Heart right ventricle (tissue), 16 donors: ENCODE measurements at regions not wholly inside any gene's neighbourhood (a gene's known extent, or its start where the extent isn't known, plus 50 kb on each side); places are given as distances from the start of the nearest gene placed in this dataset.

Experiments
- ATAC-seq, 8 donors: fragments of 200-7000 bp; cut with Tn5 transposase; one replicate each; pipeline ENCODE4 v1.9.1; 2020; ENCODE audit warnings: mild to moderate bottlenecking in 8 of 8, moderate library complexity in 8 of 8, moderate number of reproducible peaks in 1 of 8
- DNase-seq, 2 donors: peaks; one replicate each; pipeline ENCODE4 v3.0.0-alpha.2; 2020
- H3K27ac ChIP-seq, 10 donors: fragments of 200-600 bp; sonication (generic) in 2 of 10; one replicate each; pipeline versions ENCODE4 v1.5.0 to v1.8.0; 2020 to 2022; ENCODE audit warnings: mild to moderate bottlenecking in 3 of 10
- H3K27me3 ChIP-seq, 7 donors: fragments of 200-600 bp; one replicate each; pipeline ENCODE4 v1.8.0; 2021 to 2022; ENCODE audit warnings: mild to moderate bottlenecking in 2 of 7
- H3K36me3 ChIP-seq, 9 donors: fragments of 200-600 bp; sonication (generic) in 1 of 9; one replicate each; pipeline versions ENCODE4 v1.5.0 to v1.8.0; 2020 to 2022; ENCODE audit warnings: mild to moderate bottlenecking in 2 of 9
- H3K4me1 ChIP-seq, 9 donors: fragments of 200-600 bp; sonication (generic) in 1 of 9; one replicate each; pipeline versions ENCODE4 v1.5.0 to v1.8.0; 2020 to 2022; ENCODE audit warnings: mild to moderate bottlenecking in 4 of 9
- H3K4me3 ChIP-seq, 10 donors: fragments of 200-600 bp; sonication (generic) in 2 of 10; one replicate each; pipeline versions ENCODE4 v1.5.0 to v1.8.0; 2020 to 2022; ENCODE audit warnings: mild to moderate bottlenecking in 7 of 10, moderate library complexity in 2 of 10
- H3K9me3 ChIP-seq, 11 donors: fragments of 200-600 bp in 10 of 11; sonication (generic) in 2 of 11; one replicate each; pipeline versions ENCODE4 v1.5.0 to v1.8.0; 2013 to 2022; ENCODE audit warnings: mild to moderate bottlenecking in 2 of 11, control low read depth in 1 of 11, moderate library complexity in 1 of 11
- WGBS, 2 donors: extraction: QIAGEN DNeasy Blood & Tissue Kit; methylation state at CpG; one replicate each; pipeline ENCODE4 v1.1.7; 2013; ENCODE audit warnings: inconsistent platforms in 1 of 2; 5-methylcytosine and 5-hydroxymethylcytosine counted together
- intact Hi-C, 10 donors: fragments of 100-400 bp; cut with DNase I; formaldehyde crosslinking; loops; one replicate each; pipeline versions ENCODE4 v1.11.1 to v1.14.2; 2022
- TF ChIP-seq, protein P1 (sequence below), 9 donors: fragments of 200-600 bp; sonication (generic) in 2 of 9; IDR thresholded peaks; one replicate each; pipeline versions ENCODE4 v1.5.0 to v1.8.0; 2021 to 2022; ENCODE audit warnings: antibody characterized with exemption in 9 of 9, mild to moderate bottlenecking in 5 of 9, moderate library complexity in 1 of 9
- donor health status: Arrhythmogenic right ventricular cardiomyopathy.
- donor health status: ischemic (EF 13 %, LVEDD 7.1; RV severe dilation, severe dysfunction).
- donor health status: healthy with polysubstance abuse.
- donor health status: DM: no; HTN: yes; CAD: no.
- donor health status: DM: no; HTN: no; CAD: no.
- donor health status: ischemic (EF 25% LVEDD 6.9; RV normal size, moderate dysfunction).
- donor health status: ischemic (EF 25% LVEDD 5.7; RV mildly dilated, moderate dysfunction).
- donor health status: healthy.
- donor health status: DM: yes; HTN: yes; CAD: no.
- donor health status: Ischemic cardiomyopathy.
- donor health status: ischemic (EF 35%, LVEDD 5.7; RV mildly dilated, moderate dysfunction).
- donor health status: nonischemic (EF 11% LVEDD 7.7; RV severe dilation, severe dysfunction).
- donor health status: DM: yes; HTN: yes; CAD: no.
- donor health status: PGD.
- donor health status: ischemic (EF 29% LVEDD 5.4; RV normal size, mild dysfunction).
- donor health status: nonischemic (EF 23%, LVEDD 6.1; RV moderate dilation, normal function).

- Histone ChIP-seq H3K27me3 (no peaks in the 10 kb centered on the region), H3K4me3 (no peak overlapping the region), H3K9me3 (peaks cover 0 to 11% (median 0%) of the 10 kb centered on the region in 11 donors), H3K4me1 (peaks cover 0 to 29% (median 0%) of the 10 kb centered on the region in 9 donors), H3K27ac (no peak overlapping the region), H3K36me3 (no peaks in the 10 kb centered on the region)
- ATAC-seq (no peak), DNase-seq (no peak)
- intact Hi-C loops: no loop called here
- 67 to 82% methylated on average over 2 of the region's 2 CpGs for WGBS, 2 donors
- TF ChIP-seq, protein P1, sequence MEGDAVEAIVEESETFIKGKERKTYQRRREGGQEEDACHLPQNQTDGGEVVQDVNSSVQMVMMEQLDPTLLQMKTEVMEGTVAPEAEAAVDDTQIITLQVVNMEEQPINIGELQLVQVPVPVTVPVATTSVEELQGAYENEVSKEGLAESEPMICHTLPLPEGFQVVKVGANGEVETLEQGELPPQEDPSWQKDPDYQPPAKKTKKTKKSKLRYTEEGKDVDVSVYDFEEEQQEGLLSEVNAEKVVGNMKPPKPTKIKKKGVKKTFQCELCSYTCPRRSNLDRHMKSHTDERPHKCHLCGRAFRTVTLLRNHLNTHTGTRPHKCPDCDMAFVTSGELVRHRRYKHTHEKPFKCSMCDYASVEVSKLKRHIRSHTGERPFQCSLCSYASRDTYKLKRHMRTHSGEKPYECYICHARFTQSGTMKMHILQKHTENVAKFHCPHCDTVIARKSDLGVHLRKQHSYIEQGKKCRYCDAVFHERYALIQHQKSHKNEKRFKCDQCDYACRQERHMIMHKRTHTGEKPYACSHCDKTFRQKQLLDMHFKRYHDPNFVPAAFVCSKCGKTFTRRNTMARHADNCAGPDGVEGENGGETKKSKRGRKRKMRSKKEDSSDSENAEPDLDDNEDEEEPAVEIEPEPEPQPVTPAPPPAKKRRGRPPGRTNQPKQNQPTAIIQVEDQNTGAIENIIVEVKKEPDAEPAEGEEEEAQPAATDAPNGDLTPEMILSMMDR (IDR thresholded peaks at IDR 0.05): no peak
Measured at GRCh38 chr13:51532736-51533197, 51.5 kb upstream of the WDFY2 start.

- Histone ChIP-seq H3K27me3 (no peaks in the 10 kb centered on the region), H3K9me3 (peaks cover 0 to 11% (median 0%) of the 10 kb centered on the region in 11 donors), H3K4me3 (no peak overlapping the region), H3K27ac (peak overlapping the region in 1 of 10 donors; percentile 2), H3K36me3 (no peaks in the 10 kb centered on the region), H3K4me1 (peaks cover 0 to 29% (median 0%) of the 10 kb centered on the region in 9 donors)
- 65 to 72% methylated on average over 6 of the region's 6 CpGs for WGBS, 2 donors
- intact Hi-C loops: no loop called here
- DNase-seq (peak; percentile 15 to 21), ATAC-seq (peak in 3 of 8 donors; percentile 51 to 70 (median 68))
- TF ChIP-seq, protein P1 (IDR thresholded peaks at IDR 0.05): no peak
Measured at GRCh38 chr13:51534041-51534817, 50.0 kb upstream of the WDFY2 start.
